Stimulated activated CD8-positive, alpha-beta memory T cell treated with anti-CD3 and anti-CD28 coated beads, Interleukin-4, amount 100 ng/mL, for 24 hours (primary cell): ENCODE measurements at regions not wholly inside any gene's neighbourhood (a gene's known extent, or its start where the extent isn't known, plus 50 kb on each side); places are given as distances from the start of the nearest gene placed in this dataset.

Experiments
- DNase-seq: peaks from one replicate; pipeline ENCODE4 v3.0.0-alpha.2; 2020; ENCODE audit warnings: low read depth

DNA sequence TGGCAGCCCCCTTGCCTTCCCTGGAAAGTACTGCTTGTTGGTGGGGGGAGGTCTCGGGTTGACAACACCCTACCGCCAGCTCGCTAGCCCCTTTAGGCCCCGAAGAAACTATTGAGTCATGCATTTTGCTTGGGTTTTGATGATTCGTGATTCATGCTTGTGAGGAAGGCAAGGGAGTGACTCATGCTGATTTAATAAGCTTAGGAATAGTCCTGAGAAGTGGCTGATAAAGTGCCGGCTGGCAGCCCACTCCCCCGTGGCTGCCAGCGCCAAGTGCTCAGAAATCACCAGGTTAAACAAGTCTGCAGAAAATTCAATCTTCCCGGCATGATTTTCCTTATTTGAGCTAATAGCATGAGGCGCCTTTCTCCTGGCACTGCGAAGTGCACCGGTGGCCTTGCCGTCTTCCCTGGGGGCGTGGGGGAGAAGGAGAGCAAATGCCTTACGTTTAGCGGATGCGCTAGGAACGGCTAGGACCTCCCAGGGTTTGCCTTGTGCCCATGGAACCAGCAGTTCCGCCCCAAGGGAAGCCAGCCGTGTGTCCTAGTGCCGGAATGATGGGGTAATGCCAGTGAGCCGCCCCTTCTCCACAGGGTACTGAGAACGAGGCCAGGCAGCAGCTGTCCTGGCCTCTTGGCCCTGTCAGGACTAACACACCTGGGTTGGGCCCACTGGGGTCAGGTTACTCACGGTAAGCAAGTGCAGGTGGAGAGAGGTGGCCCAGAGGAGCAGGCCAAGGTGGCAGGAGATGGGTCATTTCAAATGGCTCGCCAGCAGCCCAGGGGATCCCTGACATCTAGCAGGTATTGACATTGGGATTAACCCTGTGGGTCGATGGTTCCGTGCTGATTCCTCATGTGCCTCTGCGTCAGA, 151.9 kb downstream of the MACROH2A1 start:
- no peak for DNase-seq

DNA sequence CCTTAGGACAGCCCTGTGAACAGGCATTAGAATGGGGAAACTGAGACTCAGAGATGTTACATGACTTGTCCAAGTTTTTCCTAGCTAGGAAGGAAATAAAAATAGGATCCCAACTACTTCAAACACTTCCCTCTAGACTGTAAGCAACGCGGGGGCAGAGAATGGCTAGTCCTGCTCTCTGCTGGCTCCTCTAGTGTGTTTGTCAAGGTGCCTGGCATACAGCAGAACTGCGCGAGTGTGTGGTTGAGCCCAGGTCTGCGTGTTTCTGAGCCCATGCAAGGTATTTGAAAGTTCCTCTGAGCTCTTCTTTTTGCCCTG, 152.5 kb downstream of the MACROH2A1 start:
- no peak for DNase-seq

DNA sequence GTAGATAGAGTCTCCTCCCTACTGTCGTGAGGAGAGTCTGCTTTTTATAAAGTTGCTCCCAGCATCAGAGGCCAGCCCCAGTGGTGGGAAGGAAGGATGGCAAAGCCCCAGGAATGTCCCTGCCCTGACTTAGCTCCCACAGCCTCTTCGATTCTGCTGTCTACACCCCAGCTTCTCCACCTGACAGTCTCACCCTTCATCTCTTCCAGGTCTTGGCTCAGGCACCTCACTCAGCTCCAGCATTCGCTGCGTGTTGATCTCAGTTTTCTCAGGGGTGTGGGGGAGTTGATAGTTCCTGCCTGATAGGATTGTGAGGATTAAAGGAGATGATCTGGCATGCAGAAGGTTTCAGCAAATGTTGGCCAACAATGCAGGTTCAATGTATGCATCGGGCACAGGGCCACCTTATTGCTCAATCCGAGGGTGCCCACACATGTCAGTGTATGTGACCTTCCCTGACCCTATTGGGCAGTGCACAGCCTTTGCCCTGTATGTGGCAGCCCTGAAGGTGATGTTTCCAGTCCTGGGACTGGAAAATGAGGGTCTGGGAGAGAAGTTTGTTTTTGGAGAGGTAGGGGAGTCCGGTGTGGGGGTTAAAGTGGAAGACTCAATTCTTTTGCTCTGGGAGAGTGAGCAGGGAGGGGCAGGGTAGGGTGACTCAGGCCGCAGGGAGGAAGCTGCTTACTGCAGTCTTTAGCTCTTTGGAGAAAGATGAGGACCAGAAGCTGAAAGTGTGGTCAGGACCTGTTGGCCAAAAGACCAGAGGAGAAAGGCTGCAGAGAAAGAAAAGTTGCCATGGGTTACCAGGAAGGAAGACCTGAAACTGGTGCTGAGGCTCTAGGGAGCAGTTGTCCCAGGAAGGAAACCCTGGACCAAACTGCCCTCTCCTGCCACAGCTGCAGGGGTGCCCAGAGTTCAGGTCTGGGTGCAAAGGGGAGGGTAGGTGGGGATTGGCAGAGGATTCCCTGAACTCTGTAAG, 153.2 kb downstream of the MACROH2A1 start:
- no peak for DNase-seq

DNA sequence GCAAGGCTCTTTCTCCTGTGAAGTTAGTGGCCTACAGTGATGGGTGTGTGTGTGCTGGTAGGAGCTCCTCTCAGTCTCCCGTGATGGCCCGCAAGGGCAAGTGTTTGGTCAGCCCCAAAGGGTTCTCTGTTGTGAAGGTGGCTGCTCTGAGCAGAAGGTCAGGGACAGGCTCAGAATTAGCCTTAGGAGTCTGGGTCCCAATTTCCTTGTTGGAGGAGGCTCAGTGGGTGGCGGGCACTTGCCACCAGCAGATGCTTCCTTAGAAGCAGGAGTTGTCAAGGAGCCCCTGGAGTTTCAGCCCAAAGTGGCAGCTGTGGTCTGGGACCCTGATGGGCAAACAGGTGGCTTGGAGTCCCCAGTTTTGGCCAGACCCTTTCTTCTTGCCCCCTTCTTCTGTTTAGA, 154.4 kb downstream of the MACROH2A1 start:
- DNase-seq, result no peak

DNA sequence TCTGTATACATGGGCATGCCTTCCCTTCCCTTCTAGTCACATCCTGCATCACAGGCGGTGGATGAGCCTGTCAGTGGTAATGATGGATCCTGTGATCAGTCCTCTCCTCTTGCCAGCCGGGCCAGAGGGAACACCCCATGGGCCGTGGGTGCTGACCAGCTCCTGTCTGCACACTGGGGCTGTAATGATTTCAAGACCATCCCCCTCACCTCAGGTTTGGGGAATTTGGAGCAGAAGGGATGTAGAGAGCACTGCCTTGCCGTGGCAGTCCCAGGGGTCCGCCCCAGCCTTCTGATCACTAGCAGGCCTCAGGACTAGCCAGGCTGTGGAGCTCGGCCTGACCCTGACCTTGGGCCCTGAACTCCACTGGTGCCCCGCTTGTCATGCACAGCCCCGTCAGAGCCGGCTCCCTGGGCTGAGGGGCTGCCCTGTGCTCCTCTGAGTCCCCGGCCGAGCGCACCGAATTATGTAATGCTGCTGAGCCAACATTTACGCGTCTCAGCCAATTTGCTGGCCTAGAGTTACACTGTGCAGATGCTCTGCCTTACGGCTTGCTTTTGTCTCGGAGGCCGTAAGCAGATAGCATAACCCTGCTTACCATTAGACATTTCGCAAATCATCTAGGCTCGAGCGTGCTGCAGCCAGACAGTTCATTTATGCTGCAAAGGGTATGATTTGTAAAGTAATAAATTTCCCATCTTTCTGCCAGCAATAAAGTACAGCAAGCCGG, 155.3 kb downstream of the MACROH2A1 start:
- DNase-seq, result no peak

DNA sequence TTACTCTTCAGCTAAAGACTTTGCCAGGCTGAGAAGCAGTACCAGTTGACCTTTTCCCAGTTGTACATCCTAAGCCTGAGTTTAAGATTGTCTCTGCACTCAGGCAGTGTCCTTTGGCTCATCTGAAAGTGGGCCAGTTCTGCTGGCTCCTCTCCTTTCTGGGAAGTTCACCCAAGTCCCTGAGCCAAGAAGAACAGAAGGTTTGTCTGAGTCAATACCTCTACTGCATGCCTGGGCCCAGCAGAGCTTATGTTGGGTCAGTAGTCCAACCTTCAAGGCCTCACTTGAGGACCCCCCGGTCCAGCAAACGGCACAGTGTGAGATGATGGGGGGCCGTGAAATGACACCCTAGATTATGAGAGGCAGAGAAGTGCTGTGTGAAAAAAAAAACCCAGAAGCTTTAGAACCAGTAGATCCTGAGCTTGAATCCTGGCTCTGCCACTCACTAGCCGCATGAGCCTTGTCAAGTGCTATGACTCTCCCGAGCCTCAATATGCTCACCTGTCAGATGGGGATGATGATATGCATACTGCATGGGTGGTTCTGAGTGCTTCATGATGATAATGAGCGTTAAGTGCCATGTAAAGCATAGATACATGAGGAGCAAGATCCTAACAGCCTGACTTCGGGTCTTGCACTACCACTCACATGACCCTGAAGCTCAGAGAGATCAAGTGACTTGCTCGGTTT, 156.0 kb downstream of the MACROH2A1 start:
- DNase-seq, result no peak

DNA sequence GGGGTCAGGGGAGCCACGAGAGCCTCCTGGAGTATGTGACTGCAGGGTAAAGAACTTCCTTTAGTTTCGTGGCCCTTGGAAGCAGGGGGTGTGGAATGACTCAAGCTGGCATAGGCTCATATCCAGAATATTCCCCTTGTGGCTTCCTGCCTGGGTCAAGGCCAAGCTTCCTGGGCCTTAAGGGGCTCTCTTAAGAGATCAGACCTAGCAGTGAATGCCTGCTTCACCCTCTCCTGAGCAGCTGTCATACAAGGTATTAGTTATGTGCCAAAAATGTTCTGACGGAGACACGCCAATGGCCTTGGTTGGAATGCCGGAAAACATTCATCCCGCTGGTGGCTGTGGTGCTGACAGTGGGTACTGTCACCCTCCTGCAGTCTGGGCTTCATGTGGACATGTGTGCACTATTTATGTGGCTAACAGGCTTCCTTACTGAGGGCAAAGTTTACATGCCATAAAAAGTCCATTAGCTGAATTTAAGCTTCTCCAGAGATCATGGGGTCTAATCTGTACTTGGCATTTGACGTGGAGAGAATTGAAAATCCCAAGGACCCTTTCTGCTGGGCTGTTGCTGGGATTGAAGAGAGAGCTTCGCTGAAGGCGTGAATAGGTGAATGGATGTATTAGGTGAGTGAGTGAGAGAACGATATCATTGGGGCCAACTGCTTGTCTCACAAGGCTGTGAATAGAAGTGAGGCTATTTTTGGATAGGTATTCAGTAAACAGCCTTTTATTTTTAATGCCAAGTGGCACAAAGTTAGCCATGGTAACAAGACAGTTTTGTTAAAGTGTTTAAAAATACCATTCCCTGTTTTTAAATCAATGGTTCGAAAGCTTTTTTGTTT, 156.8 kb downstream of the MACROH2A1 start:
- no peak for DNase-seq

DNA sequence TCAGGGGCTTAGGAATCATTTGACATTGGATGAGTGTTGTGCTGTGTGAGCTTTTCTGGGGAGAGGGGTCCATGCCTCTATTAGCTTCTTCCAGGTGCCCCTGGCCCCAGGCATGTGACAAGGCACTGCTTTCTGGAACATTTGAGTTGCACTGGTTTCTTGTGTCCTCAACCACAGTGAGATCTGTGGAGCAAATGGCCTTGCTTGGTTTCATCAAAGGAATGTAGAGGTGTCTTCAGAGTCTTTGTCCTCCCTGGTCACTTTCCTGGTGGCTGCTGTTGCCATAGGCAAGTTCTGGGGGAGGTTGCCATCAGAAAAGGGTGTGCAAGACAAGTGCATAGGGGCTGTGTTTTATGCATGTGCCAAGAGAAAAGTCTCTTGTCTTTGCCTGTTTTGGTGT, 157.5 kb downstream of the MACROH2A1 start:
- DNase-seq, result no peak

DNA sequence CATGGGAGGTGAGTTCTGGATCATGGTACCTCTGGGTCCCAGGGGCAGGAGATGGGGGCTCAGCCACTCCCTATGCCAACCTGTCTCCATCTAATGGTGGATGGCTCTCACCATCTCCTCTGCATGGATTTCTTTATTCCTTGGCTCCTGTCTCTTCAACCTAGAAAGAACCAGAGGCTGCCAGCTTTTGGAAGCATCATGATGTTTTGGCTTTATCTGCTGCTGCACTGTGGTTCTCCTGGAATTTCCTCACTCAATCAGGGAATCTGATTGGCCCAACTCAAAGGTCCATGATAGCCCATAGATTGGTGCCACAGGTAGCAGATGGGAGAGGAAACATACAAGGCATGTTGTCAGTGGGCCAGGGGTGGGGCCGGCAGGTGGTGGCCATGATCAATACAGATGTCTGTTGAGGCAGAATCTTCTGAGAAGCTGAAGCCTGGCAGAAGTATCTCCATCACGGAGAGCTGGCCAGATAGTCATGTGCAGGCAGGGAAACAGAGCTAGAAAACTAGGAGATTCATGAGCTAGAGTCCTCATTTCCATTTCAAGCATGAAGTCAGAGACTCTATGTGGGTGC, 158.2 kb downstream of the MACROH2A1 start:
- DNase-seq, result no peak

DNA sequence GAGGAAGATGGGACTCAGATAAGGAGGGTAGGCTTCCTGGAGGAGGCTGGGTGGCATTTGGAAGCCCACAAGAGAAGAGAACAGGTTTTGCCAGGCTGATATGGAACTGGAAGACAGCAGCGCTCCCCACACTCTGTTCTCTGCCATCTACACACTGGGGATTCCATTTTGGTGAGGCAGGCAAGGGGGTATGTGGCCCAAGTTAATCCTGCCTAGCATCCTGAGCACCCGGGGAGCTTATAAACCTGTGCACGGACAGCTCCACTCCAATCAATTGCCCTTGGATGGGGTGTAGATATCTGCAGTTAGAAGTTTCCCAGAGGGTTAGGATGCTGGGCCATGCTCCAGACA, 158.8 kb downstream of the MACROH2A1 start:
- DNase-seq, result no peak

DNA sequence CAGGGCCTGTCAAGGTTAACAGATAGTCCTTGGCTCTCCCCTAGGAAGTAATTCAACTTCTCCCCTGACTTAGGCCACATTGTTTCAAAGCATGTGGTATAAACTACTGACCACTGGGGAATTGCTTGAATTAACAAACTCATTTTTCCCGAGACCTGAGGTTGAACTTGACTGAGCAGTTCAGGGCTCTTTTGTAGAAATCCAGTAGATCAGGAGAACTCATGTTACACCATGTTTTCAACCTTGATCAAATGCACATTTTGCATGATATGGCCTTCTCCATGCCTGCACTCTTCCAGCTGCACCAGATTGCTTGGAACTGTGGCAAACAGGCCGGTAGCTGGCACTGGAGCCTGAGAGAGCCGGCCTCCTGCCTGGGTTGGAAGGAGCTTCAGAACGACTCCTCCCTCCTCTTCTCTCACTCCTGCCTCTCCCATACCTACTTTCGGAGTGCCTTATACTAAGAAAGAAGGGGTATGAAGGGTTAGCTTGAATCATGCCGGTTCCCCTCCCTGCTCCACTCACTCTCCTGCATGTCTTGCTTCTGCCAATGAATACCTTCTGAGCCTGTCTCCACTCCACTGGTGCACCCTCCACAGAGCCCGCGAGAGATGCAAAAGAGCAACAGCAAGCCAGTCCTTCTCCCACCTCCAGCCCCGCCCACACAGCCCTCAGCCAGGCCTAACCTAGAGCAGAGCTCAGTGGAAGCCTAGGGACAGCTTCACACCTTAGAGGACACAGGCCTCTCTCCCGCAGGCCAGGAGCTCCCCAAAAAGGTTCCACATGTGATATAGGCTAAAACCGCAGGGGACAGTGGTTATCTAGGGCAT, 159.4 kb downstream of the MACROH2A1 start:
- DNase-seq, result no peak

DNA sequence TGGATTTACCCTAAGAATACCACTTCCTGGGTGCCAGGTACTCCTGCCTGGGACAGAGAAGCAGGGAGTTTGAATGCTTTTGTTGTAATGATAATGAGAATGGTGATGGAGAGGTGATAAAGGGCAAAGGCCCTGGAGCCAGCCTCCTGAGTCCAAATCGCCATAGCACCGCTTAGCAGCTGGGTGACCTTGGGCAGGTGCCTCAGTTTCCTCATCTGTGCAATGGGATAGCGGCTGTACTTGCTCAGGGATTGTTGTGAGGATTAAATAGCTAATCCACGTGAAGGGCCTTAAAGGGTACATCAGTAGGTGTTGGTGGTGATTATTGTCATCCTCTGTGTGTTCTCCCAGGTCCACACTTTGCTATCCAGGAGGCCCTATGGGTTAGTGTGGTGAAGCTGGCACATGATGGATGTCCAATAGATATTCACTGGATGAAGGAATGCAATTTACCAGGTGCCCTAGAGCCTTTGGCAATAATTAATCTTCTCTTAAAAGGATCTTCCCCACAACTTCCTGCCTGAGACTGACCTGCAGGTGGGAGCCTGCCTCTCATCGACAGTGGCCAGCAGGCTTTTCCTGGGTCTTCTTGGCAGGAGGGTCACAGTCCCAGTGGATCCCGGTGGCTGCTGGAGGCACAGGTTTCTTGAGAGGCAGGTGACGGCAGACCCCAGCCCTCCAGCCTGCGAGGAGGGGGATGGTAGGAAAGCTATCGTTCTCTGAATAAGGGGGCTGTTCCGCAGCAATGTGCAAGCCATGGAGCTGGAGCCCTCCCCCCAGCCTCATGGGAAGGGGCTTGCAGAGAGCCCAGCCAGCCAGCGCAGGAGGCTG, 160.2 kb downstream of the MACROH2A1 start:
- DNase-seq, result no peak

DNA sequence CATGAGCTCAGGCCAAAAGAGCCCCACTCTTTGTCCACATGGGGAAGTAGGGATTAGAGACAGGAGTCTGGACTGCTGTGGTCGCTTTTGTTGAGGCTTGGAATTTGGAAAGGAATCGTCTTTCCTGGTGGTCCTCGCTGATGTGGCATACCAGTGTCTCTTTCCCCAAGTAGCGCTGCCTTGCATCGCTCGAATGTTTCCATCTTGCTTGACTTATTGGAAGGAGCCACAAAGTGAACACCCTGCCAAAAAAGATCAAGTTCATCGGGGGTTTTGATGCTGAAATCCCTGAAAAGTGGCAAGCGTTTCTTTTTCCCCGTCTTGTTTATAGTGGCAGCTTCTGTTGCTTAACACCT, 161.3 kb downstream of the MACROH2A1 start:
- no peak for DNase-seq

DNA sequence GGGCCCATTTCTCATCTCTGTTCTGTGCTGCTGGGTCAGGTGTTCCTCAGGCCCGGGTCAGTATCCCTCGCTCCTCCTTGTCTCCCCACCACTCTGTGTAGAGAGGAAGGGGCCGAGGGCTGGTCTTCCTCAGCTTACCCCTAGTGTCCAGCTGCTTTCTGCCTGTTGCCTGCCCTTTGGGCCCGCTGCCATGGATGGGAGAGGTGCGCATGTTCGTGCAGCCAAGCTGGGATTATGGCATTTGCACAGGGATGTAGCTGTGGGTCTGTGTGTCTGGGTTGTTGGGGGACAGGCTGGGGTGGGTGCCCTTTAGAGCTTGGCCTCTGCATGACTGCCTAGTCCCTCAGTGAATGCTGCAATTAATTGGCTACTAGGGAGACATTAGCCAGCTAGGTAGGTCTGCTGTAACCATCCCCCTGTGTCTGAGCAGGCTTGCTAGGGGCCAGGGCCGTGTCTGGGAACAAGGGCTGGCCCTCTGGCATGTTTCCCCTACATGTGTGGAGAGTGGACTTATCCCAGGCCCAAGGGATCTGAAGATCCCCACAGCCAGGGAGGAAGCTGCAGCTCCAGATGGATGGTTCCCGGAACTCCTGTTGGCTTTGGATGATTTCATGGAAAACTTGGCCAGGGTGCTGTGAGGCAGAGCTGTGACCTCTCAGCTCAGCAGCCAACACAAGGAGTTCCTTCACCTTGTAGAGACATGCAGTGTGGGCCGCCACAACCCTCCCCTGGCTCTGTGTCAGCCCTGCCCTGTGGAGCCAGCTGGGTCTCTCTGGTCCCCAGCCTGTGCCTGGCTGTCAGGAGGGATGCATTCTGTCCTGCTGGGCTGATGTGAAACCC, 161.9 kb downstream of the MACROH2A1 start:
- no peak for DNase-seq

DNA sequence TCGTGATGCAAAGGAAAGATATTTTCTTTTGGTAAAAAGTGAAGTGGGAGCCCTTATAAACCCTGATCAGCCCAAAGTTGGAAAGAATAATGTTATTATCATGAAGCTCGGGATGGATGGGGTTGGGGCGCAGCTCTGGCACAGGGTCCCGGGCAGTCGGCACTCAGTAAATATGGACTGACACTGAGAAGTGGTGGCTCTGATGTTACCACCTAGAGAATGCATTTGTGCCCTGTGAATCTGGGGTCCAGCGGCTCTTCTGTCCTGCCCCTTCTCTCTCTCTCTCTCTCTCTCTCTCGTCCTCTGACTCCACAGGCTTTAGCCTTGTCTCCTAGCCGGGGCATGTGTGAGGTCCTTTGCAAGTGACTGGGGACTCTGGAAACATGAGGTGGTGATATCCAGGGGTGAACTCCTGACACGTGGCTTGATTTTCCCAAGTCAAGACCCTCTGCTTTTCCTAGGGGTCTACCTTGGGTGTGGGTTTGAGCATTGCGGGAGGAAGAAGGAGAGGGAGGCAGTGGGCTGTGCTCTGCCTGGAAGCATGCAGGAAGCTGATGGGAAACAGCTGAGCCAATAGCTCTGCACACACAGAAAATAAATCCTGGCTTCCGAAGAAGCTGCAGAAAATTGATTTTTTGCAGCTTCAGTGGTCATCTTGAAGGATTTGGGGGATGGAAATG, 162.7 kb downstream of the MACROH2A1 start:
- no peak for DNase-seq

DNA sequence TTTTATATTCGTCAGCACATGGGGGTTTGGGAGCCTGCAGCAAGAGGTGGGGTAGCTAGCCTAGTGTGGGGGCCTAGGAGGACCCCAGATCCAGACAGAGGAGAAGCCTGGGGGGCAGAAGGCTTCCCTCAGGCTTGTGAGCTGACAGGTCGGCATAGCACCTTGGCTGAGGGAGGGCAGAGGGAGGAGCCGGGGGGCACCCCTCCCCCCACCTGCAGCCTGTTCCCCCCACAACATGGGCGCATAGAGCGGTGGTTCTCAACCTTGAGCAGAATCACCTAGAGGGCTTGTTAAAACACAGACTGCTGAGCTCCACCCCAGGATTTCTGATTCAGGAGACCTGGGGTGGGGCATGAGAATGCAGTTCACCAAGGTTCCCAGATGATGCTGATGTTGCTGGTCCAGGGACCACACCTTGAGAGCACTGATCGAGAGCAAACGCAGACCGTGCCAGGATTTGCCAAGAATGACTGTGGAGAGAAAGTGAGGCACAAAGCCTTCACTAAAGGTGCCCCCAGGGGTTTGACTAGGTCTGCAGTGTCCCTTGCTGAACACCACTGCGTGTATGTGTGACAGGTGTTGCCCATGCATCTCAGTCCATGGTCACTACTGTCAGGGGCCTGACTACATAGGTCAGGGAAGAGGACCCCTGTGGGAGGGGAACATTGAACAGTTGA, 163.3 kb downstream of the MACROH2A1 start:
- DNase-seq, result no peak
